ENCODE measurements at regions not wholly inside any gene's neighbourhood (a gene's known extent, or its start where the extent isn't known, plus 50 kb on each side); places are given as distances from the start of the nearest gene placed in this dataset.
"Not testable (repeated sequence)": the region's sequence is repeated elsewhere in the genome, so short reads cannot be mapped to it uniquely, and the experiment has no call there.

- no peak for DNase-seq
Measured at GRCh38 chr4:153929675-153930074, 140.8 kb upstream of the SFRP2 start.

DNA sequence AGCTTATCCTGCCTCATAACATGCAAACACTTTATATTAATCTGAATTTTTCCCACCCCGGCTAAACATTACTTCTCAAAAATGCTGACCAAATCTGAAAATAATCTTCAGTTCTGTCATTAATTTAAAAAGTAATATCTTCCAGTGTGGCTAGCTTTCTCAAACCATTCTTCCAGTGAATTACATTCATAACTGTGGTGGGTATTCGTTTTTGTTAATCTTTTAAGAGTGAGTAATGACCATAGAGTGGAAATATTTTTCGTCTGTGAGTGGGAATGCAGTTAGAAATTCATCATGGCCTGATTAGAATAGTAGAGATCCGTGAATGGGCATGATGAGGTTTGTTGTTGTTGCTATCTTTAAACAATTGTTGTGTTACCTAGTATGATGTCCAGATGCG lies 138.6 kb upstream of the SFRP2 start:
- DNase-seq, result no peak

GRCh38 chr4:153922148-153922547 lies 133.3 kb upstream of the SFRP2 start:
- DNase-seq, result no peak

DNA sequence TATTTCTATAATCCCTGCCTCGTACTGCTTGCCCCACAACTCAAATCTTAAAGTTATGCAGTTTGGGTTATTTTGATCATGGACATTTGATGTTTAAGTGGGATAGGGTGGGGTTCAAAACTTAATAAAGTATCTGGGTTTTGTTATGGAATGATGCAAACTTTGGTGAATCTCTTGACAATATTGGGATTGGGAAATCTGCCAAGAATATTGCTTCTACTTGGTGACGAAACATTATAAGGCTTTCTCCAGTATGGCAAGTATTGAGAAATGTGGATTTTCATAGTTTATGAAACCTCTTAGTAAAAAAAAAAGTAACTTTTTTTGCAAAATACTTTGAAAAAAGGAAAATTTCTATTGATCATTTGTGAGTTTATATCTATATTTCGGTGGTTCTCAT lies 130.8 kb upstream of the SFRP2 start:
- DNase-seq, result no peak

GRCh38 chr4:153916273-153916755 lies 127.4 kb upstream of the SFRP2 start:
- DNase-seq, result no peak

DNA sequence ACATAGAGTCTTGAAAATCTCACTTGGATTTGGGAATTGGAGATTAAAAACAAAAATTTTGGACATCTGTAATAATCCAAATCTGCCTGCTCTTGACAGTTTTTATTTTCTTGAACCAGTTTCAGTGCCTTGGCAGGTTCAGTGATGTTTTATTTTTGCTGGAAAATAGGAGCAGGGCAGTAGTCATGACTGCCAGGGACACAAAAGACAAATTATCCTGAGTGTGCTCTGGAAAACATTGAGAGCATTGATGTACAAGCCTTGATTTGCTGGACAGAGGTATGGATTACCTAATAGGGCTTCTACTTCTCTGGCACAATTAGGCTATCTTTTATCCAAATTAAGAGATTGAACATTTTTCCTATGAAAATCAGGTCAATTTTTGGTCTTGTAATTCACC lies 123.4 kb upstream of the SFRP2 start:
- DNase-seq, result no peak

DNA sequence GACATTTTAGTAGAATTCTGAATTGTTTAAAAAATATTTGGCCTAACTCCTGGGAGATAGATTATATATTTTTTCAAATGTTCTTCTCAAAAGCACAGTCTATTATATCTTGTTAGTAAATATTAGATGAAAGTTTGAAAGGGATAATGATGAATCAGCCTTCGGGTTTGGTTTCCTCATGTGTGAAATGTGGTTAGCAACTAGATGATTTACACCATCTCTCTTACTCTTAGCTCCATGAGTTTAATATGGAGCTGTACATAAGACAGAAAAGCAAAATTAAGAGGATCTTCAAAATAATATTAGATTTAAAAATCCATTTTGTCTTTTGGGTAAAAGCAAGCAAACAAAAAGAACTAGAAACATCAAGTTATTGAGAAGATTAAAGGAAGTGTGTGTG lies 120.8 kb upstream of the SFRP2 start:
- DNase-seq, result no peak

GRCh38 chr4:153906231-153906630 lies 117.3 kb upstream of the SFRP2 start:
- DNase-seq, result no peak

DNA sequence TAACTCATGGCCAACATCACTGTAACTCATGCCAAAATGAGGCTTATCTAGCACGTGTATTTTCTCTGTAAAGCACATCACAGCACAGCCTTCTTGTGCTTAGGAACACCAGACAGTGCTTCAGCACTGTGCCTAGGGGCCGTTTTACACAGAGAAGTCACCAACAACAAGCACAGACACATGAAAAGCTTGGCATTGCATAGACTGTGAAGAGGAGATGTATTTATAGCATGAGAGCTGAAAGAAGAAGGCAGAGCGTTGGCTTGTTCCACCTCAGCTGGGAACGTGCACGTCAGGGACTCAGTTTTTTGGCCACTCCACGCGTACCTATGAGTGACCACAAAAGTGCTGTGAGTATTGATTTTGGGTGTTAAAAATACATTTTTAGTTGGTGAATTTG lies 116.3 kb upstream of the SFRP2 start:
- no peak for DNase-seq

DNA sequence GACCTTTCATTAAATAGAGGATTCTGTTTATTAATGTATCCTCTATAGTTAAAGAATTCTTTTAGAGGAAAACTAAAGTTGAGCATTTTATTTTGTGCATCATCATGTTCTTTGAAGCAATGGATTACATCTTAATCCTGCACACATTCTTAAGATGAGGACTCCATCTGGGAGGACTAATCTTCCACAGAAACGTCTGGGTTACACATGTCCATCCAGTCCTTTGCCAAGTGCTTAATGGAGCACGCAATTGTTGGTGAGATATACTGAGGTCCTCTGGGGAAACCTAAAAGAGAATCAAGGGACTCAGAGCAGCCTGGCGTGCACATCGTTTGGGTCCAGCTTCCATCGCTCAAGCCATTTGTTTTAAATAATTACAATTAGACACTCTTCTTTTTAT lies 115.1 kb upstream of the SFRP2 start:
- DNase-seq, result no peak

GRCh38 chr4:153901220-153901619 lies 112.3 kb upstream of the SFRP2 start:
- DNase-seq, result no peak

- DNase-seq, result no peak
Measured at GRCh38 chr4:153900426-153900825, 111.5 kb upstream of the SFRP2 start.

- no peak for DNase-seq
Measured at GRCh38 chr4:153890761-153891160, 101.9 kb upstream of the SFRP2 start.

GRCh38 chr4:153887217-153887616 lies 98.3 kb upstream of the SFRP2 start:
- DNase-seq, result no peak

- no peak for DNase-seq
Measured at GRCh38 chr4:153884325-153884724, 95.4 kb upstream of the SFRP2 start.

- DNase-seq, result no peak
Measured at GRCh38 chr4:153880983-153881382, 92.1 kb upstream of the SFRP2 start.

GRCh38 chr4:153877898-153878297 lies 89.0 kb upstream of the SFRP2 start:
- no peak for DNase-seq

- DNase-seq, result no peak
Measured at GRCh38 chr4:153873741-153874140, 84.9 kb upstream of the SFRP2 start.

DNA sequence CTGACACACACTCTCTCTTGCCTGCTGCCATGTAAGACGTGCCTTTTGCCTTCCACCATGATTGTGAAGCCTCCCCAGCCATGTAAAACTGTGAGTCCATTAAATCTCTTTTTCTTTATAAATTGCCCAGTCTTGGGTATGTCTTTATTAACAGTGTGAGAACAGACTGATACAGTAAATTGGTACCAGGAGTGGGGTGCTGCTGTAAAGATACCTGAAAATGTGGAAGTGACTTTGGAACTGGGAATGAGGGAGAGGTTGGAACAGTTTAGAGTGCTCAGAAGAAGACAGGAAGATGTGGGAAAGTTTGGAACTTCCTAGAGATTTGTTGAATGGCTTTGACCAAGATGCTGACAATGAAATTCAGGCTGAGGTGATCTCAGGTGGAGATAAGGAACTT lies 77.9 kb upstream of the SFRP2 start:
- not testable (repeated sequence) for DNase-seq

GRCh38 chr4:153852501-153852900 lies 63.6 kb upstream of the SFRP2 start:
- DNase-seq, result no peak

DNA sequence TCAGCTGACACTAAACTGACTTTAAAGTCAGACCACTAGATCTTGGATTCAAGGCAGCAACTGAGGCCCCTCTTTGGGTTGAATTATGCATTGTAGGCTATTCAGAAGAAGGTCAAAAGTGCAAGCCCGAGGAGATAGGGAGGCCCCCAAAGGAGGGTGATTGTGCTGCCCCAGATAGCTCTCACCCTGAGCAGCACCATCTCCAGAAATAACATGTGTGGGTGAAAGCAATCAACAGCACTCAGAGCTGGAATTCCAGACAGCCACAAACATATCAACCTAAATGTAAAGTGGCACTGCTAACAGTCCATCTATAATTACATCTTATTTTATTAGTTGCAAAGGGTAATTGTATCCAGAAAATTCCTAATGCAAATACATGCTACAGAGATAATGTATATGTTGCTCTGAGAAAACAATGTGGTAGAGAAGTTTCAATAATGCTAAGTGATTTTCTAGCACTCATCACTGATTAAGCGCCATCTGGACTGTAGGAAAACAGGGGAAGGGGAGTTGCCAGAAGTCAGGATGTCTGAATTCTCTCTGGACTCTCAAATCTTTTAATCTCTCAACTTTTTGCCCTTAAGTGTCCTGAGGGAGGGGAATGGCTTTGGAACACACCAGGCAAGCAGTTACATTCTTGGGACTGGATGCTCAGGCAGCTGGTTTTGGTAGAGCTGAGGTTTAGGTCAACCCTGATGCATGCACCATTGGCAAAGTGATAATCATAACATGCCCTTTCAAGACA lies 61.8 kb upstream of the SFRP2 start:
- no peak for DNase-seq

DNA sequence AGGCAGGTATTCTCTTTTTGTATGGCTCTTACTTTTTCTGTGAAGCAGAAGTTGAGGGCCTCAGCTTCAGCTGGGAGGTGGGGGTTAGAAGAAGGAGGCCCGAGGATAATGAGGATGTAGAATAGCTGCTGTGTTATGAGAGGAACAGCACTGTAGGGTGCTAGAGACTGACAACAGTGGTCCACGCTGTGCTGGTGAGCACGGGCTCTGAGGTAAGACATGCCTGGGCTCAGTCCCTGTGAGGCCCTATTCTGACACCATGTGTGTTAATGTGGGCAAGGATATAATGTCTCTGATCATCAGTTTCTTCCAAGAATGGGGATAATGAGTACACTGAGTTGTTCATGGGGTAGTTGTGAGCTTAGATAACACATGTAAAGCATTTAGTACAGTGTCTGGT lies 55.3 kb upstream of the SFRP2 start:
- no peak for DNase-seq

Measured in CD4-positive, alpha-beta T cell treated with Interleukin-6 for 4 hours (primary cell).